Neural cell (in vitro differentiated cells): ENCODE measurements at regions not wholly inside any gene's neighbourhood (a gene's known extent, or its start where the extent isn't known, plus 50 kb on each side); places are given as distances from the start of the nearest gene placed in this dataset.

Experiments
- H2AFZ ChIP-seq: fragments of 200-600, 300-800 bp; sonication (generic), shearing (Covaris generic); 2 replicates; pipeline ENCODE4 v1.6.0; 2014; ENCODE audit warnings: low read depth, mild to moderate bottlenecking, antibody characterized with exemption, low read length, moderate library complexity
- H3F3A ChIP-seq: fragments of 200-600 bp; shearing (Covaris generic); 2 replicates; pipeline ENCODE4 v1.6.1; 2016; ENCODE audit warnings: mild to moderate bottlenecking, moderate library complexity, mixed read lengths, antibody characterized with exemption, low read length; ENCODE audit not compliant: insufficient read depth, poor library complexity, severe bottlenecking
- H3K27ac ChIP-seq: fragments of 200-600, 300-800 bp; sonication (generic), shearing (Covaris generic); 2 replicates; pipeline ENCODE4 v1.5.1; 2014; ENCODE audit warnings: mild to moderate bottlenecking, low read length, moderate library complexity
- H3K27me3 ChIP-seq: fragments of 300-800, 200-600 bp; sonication (generic), shearing (Covaris generic); 2 replicates; pipeline ENCODE4 v1.6.0; 2014; ENCODE audit warnings: mild to moderate bottlenecking, low read depth, low read length, moderate library complexity; ENCODE audit not compliant: insufficient read depth
- H3K36me3 ChIP-seq: fragments of 300-800, 200-600 bp; sonication (generic), shearing (Covaris generic); 2 replicates; pipeline ENCODE4 v1.5.1; 2014; ENCODE audit warnings: mild to moderate bottlenecking, antibody characterized with exemption, low read length, moderate library complexity; ENCODE audit not compliant: insufficient read depth
- H3K4me2 ChIP-seq: fragments of 300-800, 200-600 bp; sonication (generic), shearing (Covaris generic); 2 replicates; pipeline ENCODE4 v1.6.0; 2014; ENCODE audit warnings: mild to moderate bottlenecking, low read length
- H3K4me3 ChIP-seq: fragments of 300-800, 200-600 bp; sonication (generic), shearing (Covaris generic); 2 replicates; pipeline ENCODE4 v1.5.1; 2014; ENCODE audit warnings: mild to moderate bottlenecking, low read length, moderate library complexity
- H3K79me2 ChIP-seq: fragments of 200-600 bp; shearing (Covaris generic); replicated peaks from 2 replicates; pipeline ENCODE4 v1.6.0; 2014; ENCODE audit warnings: mild to moderate bottlenecking, low read length, moderate library complexity; ENCODE audit not compliant: insufficient read depth
- H3K9ac ChIP-seq: fragments of 300-800, 200-600 bp; sonication (generic), shearing (Covaris generic); 2 replicates; pipeline ENCODE4 v1.6.1; 2016; ENCODE audit warnings: mild to moderate bottlenecking, low read length, mixed read lengths
- H3K9me2 ChIP-seq: fragments of 200-600 bp; shearing (Covaris generic); 2 replicates; pipeline ENCODE4 v1.6.1; 2016; ENCODE audit warnings: mild to moderate bottlenecking, low read length, mixed read lengths; ENCODE audit not compliant: insufficient read depth
- H3K9me3 ChIP-seq: fragments of 200-600, 300-800 bp; sonication (generic), shearing (Covaris generic); 2 replicates; pipeline ENCODE4 v1.6.1; 2016; ENCODE audit warnings: mild to moderate bottlenecking, mixed run types, low read length, moderate library complexity, mixed read lengths
- H4K20me1 ChIP-seq: fragments of 200-600 bp; shearing (Covaris generic); 2 replicates; pipeline ENCODE4 v1.6.1; 2016; ENCODE audit warnings: mild to moderate bottlenecking, mixed run types; ENCODE audit not compliant: insufficient read depth
- CTCF ChIP-seq: fragments of 450-650 bp; IDR thresholded peaks from 2 replicates; pipeline ENCODE4 v1.5.1; 2014; ENCODE audit warnings: antibody characterized with exemption, mild to moderate bottlenecking, moderate library complexity; ENCODE audit not compliant: poor library complexity, severe bottlenecking
- EP300 ChIP-seq: fragments of 450-650 bp; conservative IDR thresholded peaks from 2 replicates; pipeline ENCODE4 v1.6.1; 2014; ENCODE audit warnings: antibody characterized with exemption, mild to moderate bottlenecking, moderate library complexity; ENCODE audit not compliant: poor library complexity, severe bottlenecking
- EZH2 ChIP-seq: fragments of 200-600, 300-800 bp; shearing (Covaris generic), sonication (generic); IDR thresholded peaks from 2 replicates; pipeline ENCODE4 v1.6.1; 2014; ENCODE audit warnings: antibody characterized with exemption, low read length, borderline replicate concordance, mild to moderate bottlenecking; ENCODE audit not compliant: insufficient read depth, poor library complexity, severe bottlenecking
- MXI1 ChIP-seq: fragments of 450-650 bp; conservative IDR thresholded peaks from 2 replicates; pipeline ENCODE4 v1.6.1; 2014; ENCODE audit warnings: antibody characterized with exemption, mild to moderate bottlenecking; ENCODE audit not compliant: poor library complexity, severe bottlenecking
- POLR2AphosphoS5 ChIP-seq: IDR thresholded peaks from 2 replicates; pipeline ENCODE4 v1.6.1; 2012
- RAD21 ChIP-seq: fragments of 450-650 bp; conservative IDR thresholded peaks from 2 replicates; pipeline ENCODE4 v1.6.1; 2014; ENCODE audit warnings: antibody characterized with exemption, mild to moderate bottlenecking, moderate library complexity
- REST ChIP-seq: IDR thresholded peaks from 2 replicates; pipeline ENCODE4 v1.6.1; 2012; ENCODE audit warnings: borderline replicate concordance
- SMC3 ChIP-seq: fragments of 450-650 bp; conservative IDR thresholded peaks from 2 replicates; pipeline ENCODE4 v1.6.1; 2014; ENCODE audit warnings: antibody characterized with exemption, mild to moderate bottlenecking, moderate library complexity; ENCODE audit not compliant: poor library complexity
- TAF1 ChIP-seq: IDR thresholded peaks from 2 replicates; pipeline ENCODE4 v1.6.1; 2012; ENCODE audit warnings: low read depth

GRCh38 chr11:112694813-112695212 is 266.4 kb upstream of the NCAM1 start:
- Histone ChIP-seq H3K27ac (no peak overlapping the region), H3K27me3 (no peaks in the 10 kb centered on the region), H3F3A (no peaks in the 10 kb centered on the region), H3K4me2 (no peak overlapping the region), H3K79me2 (no peaks in the 10 kb centered on the region), H3K9me2 (no peaks in the 10 kb centered on the region), H4K20me1 (no peaks in the 10 kb centered on the region), H3K4me3 (no peak overlapping the region), H2AFZ (no peak overlapping the region), H3K9ac (no peak overlapping the region), H3K9me3 (no peaks in the 10 kb centered on the region), H3K36me3 (no peaks in the 10 kb centered on the region)
- TF ChIP-seq CTCF: peak; percentile 15
- TF ChIP-seq POLR2AphosphoS5: no peak

DNA sequence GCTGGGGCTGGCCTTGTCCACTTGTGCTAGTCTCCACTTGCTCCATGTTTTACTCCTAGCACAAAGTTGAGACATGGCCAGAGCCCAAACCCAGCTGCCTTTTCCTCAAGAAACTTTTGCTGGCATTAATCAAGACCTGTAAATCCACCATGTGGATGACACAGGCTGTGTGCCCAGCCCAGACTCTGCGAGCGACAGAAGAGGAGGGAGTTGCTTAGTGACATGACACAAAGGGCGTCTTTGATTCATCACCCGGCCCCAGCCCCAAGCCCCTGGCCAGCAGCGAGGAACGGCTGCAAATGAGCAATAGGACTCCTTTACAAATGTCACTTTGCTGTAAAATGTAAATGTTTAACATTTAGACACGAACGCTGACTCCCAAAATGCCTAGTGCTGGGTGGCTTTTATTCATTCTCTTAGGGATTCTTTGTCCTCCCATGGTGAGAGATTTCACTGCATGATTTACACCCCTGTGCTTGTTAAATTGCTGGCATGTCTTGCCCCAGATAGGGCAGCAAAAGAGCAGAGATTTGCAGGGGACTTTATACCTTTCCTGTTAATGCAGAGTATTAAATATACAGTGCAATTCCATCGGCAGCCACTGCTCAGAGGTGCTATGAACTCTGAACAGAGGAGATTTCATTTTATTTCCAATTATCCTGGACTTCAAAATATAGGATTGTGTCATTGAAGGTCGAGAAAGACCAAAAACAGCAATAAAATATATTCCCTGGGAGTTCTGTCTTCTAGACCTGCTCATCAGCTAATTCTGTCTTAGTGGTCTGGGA is 263.6 kb upstream of the NCAM1 start:
- H3F3A ChIP-seq: no peaks in the 10 kb centered on the region
- H3K9me3 ChIP-seq: no peaks in the 10 kb centered on the region
- no peak overlapping the region for H3K27ac ChIP-seq
- H3K4me3 ChIP-seq: no peak overlapping the region
- no peaks in the 10 kb centered on the region for H3K9me2 ChIP-seq
- H3K36me3 ChIP-seq: no peaks in the 10 kb centered on the region
- no peak for TF ChIP-seq REST
- peak; percentile 13 for TF ChIP-seq RAD21
- peak; percentile 46 for TF ChIP-seq CTCF
- no peak overlapping the region for H2AFZ ChIP-seq
- H4K20me1 ChIP-seq: no peaks in the 10 kb centered on the region
- H3K4me2 ChIP-seq: no peak overlapping the region
- no peaks in the 10 kb centered on the region for H3K79me2 ChIP-seq
- no peaks in the 10 kb centered on the region for H3K27me3 ChIP-seq
- no peak overlapping the region for H3K9ac ChIP-seq

DNA sequence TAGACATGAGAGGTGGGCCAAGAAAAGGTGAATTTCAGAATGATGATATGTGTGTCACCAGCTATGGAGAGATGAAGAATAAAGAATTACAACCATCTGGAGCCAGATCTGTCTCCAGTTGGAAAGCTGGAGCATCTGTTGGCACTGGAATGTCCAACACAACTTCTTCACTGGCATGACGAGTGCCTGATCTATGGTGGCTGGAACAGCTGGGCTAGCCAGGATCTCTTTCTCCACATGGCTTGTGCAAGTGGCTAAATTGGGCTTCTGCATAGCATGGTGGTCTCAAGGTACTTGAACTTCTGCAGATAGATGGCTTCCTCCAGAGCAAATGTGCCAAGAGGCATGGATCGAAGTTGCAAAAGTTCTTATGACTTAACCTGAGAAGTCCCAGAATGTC is 256.1 kb upstream of the NCAM1 start:
- Histone ChIP-seq H3K9me3 (no peaks in the 10 kb centered on the region), H3K9me2 (no peaks in the 10 kb centered on the region), H3K27me3 (no peaks in the 10 kb centered on the region), H3K9ac (no peak overlapping the region), H4K20me1 (no peaks in the 10 kb centered on the region), H3K27ac (no peak overlapping the region), H3F3A (no peaks in the 10 kb centered on the region), H2AFZ (no peak overlapping the region), H3K4me2 (no peak overlapping the region), H3K79me2 (no peaks in the 10 kb centered on the region), H3K4me3 (no peak overlapping the region), H3K36me3 (no peaks in the 10 kb centered on the region)
- TF ChIP-seq RAD21 (no peak), REST (no peak), MXI1 (no peak), SMC3 (no peak), EZH2 (no peak), TAF1 (no peak), EP300 (no peak), POLR2AphosphoS5 (no peak)
